Endothelial cell of umbilical vein (primary cell): ENCODE measurements at regions not wholly inside any gene's neighbourhood (a gene's known extent, or its start where the extent isn't known, plus 50 kb on each side); places are given as distances from the start of the nearest gene placed in this dataset.

ENCODE experiments used
- BruUV-seq: library from RNA; stranded (reverse); fragments of 400-500 nt; replicated peaks from 2 replicates; lab custom pipeline; 2021; lab: Mats Ljungman, UMichigan
- CTCF ChIA-PET: fragments of 300-600, 350-600 bp; sonication (Branson Sonifier 250); formaldehyde crosslinking; loops from one replicate; lab custom pipeline; 2021; ENCODE audit warnings: antibody characterized with exemption, inconsistent platforms; lab: Charles Lee
- POLR2A ChIA-PET: fragments of 300-600, 350-600 bp; sonication (Branson Sonifier 250); formaldehyde crosslinking; loops from one replicate; lab custom pipeline; 2021; ENCODE audit warnings: antibody characterized with exemption, inconsistent platforms; lab: Charles Lee
- DNase-seq: peaks from one replicate; pipeline ENCODE4 v3.0.0-alpha.2; 2011; ENCODE audit warnings: low read depth, low spot score
- FAIRE-seq: peaks from 2 replicates; lab custom pipeline; 2011; peaks lifted over from hg19 to GRCh38; lab: Jason Lieb, UNC
- H2AFZ ChIP-seq: 2 replicates; pipeline ENCODE4 v1.6.0; 2012; ENCODE audit warnings: low read depth, low read length, control low read depth, inconsistent platforms
- H3K27ac ChIP-seq: 2 replicates; pipeline ENCODE4 v1.5.1; 2011; ENCODE audit warnings: low read depth, mild to moderate bottlenecking, control low read depth, low read length, moderate library complexity; ENCODE audit not compliant: insufficient read depth
- H3K27me3 ChIP-seq, 2 experiments: 2 replicates each; pipeline versions ENCODE4 v1.6.0 to v1.6.1; 2011; ENCODE audit warnings: low read length in 2 of 2, mixed read lengths in 1 of 2; ENCODE audit not compliant: control insufficient read depth in 2 of 2, insufficient read depth in 2 of 2
- H3K36me3 ChIP-seq, 2 experiments: 2 replicates in 1 of 2; 3 replicates in 1 of 2; pipeline ENCODE4 v1.5.1; 2011; ENCODE audit warnings: low read length in 2 of 2, mild to moderate bottlenecking in 1 of 2, moderate library complexity in 1 of 2; ENCODE audit not compliant: control insufficient read depth in 2 of 2, insufficient read depth in 2 of 2; ENCODE audit errors: extremely low read depth in 1 of 2
- H3K4me1 ChIP-seq: 3 replicates; pipeline ENCODE4 v1.5.1; 2011; ENCODE audit warnings: mild to moderate bottlenecking, low read length; ENCODE audit not compliant: control insufficient read depth, insufficient read depth; ENCODE audit errors: extremely low read depth
- H3K4me2 ChIP-seq: 2 replicates; pipeline ENCODE4 v1.6.1; 2011; ENCODE audit warnings: low read length, control low read depth, mixed read lengths; ENCODE audit not compliant: insufficient read depth
- H3K4me3 ChIP-seq, 3 experiments: fragments of 200-600 bp in 1 of 3; sonication (generic), shearing (Covaris generic) in 1 of 3; replicated peaks in 1 of 3; 2 replicates each; pipeline ENCODE4 v1.5.1; 2011 to 2016; ENCODE audit warnings: control low read depth in 3 of 3, low read length in 3 of 3, mild to moderate bottlenecking in 2 of 3, inconsistent platforms in 1 of 3, low read depth in 1 of 3, moderate library complexity in 1 of 3; ENCODE audit not compliant: insufficient read depth in 1 of 3
- H3K79me2 ChIP-seq: 2 replicates; pipeline ENCODE4 v1.6.0; 2012; ENCODE audit warnings: low read length, inconsistent platforms; ENCODE audit not compliant: control insufficient read depth, insufficient read depth
- H3K9ac ChIP-seq: replicated peaks from 2 replicates; pipeline ENCODE3; 2011; ENCODE audit warnings: low read length, control low read depth; ENCODE audit not compliant: insufficient read depth; ENCODE audit errors: extremely low read depth
- H3K9me1 ChIP-seq: replicated peaks from 3 replicates; pipeline ENCODE4 v1.6.0; 2011; ENCODE audit warnings: mild to moderate bottlenecking, low read length; ENCODE audit not compliant: control insufficient read depth, insufficient read depth; ENCODE audit errors: extremely low read depth
- H3K9me3 ChIP-seq: replicated peaks from 2 replicates; pipeline ENCODE4 v1.5.1; 2012; ENCODE audit warnings: low read length, inconsistent platforms; ENCODE audit not compliant: control insufficient read depth, insufficient read depth
- H4K20me1 ChIP-seq: replicated peaks from 2 replicates; pipeline ENCODE3; 2011; ENCODE audit warnings: mild to moderate bottlenecking, low read length; ENCODE audit not compliant: control insufficient read depth, insufficient read depth; ENCODE audit errors: extremely low read depth
- CTCF ChIP-seq, 2 donors: IDR thresholded peaks; 1 replicate in 1 of 2; 2 replicates in 1 of 2; pipeline ENCODE4 v1.5.1; 2011; ENCODE audit warnings: low read length in 2 of 2, mild to moderate bottlenecking in 2 of 2, moderate library complexity in 2 of 2, control low read depth in 1 of 2, inconsistent platforms in 1 of 2, low read depth in 1 of 2; ENCODE audit not compliant: insufficient read depth in 1 of 2; ENCODE audit errors: extremely low read depth in 1 of 2
- EZH2 ChIP-seq: IDR thresholded peaks from 2 replicates; pipeline ENCODE4 v1.6.1; 2012; ENCODE audit warnings: borderline replicate concordance, low read depth, mild to moderate bottlenecking, moderate library complexity, low read length, inconsistent platforms; ENCODE audit not compliant: severe bottlenecking
- FOS ChIP-seq: IDR thresholded peaks from 2 replicates; pipeline ENCODE4 v1.6.1; 2011; ENCODE audit warnings: mild to moderate bottlenecking, low read length, moderate library complexity, borderline replicate concordance; ENCODE audit not compliant: insufficient read depth
- JUN ChIP-seq: IDR thresholded peaks from 2 replicates; pipeline ENCODE4 v1.6.1; 2011; ENCODE audit warnings: borderline replicate concordance, low read depth; ENCODE audit not compliant: insufficient read length, insufficient read depth
- MAX ChIP-seq: IDR thresholded peaks from 2 replicates; pipeline ENCODE4 v1.6.1; 2011; ENCODE audit not compliant: insufficient read depth, insufficient read length
- POLR2A ChIP-seq: IDR thresholded peaks from 2 replicates; pipeline ENCODE4 v1.6.1; 2012; ENCODE audit warnings: low read depth, mild to moderate bottlenecking, control low read depth, low read length
- POLR2AphosphoS5 ChIP-seq: IDR thresholded peaks from 2 replicates; pipeline ENCODE4 v1.6.1; 2012; ENCODE audit warnings: low read depth, mild to moderate bottlenecking, control low read depth, low read length, moderate library complexity; ENCODE audit not compliant: insufficient read depth
- dilution Hi-C: fragments of 300-500 bp; cut with MboI; formaldehyde crosslinking; loops from one replicate; pipeline ENCODE4 v1.15.0; 2019; ENCODE audit warnings: low sequenced_read_pairs; ENCODE audit not compliant: extremely low pct_ligation_motif_present
- intact Hi-C: fragments of 100-400 bp; cut with micrococcal nuclease; formaldehyde crosslinking; loops from one replicate; pipeline ENCODE4 v1.10.0; 2022

GRCh38 chr13:104181526-104182231 lies 1115.5 kb upstream of the SLC10A2 start:
- no peak overlapping the region for H3K4me2 ChIP-seq
- no peak overlapping the region for H3K9ac ChIP-seq
- H3K9me1 ChIP-seq, result no peaks in the 10 kb centered on the region
- BruUV-seq, result no TSS peak
- no peaks in the 10 kb centered on the region for H3K9me3 ChIP-seq
- no peaks in the 10 kb centered on the region for H4K20me1 ChIP-seq
- POLR2A ChIA-PET, result no interaction called here
- no peak for FAIRE-seq
- H3K36me3 ChIP-seq, result no peaks in the 10 kb centered on the region
- CTCF ChIA-PET, result no interaction called here
- no peaks in the 10 kb centered on the region for H3K79me2 ChIP-seq
- TF ChIP-seq EZH2, result no peak
- TF ChIP-seq JUN, result no peak
- no peak for TF ChIP-seq CTCF (IDR thresholded peaks at IDR 0.05; ENCODE audit: extremely low read depth in 1 of 2, insufficient read depth in 1 of 2, low read depth in 1 of 2, low read length in 2 of 2)
- no peak for TF ChIP-seq POLR2A
- no peak for TF ChIP-seq MAX
- TF ChIP-seq POLR2AphosphoS5, result no peak
- TF ChIP-seq FOS, result no peak
- H2AFZ ChIP-seq, result no peak overlapping the region
- dilution Hi-C loops (no loop called here), intact Hi-C loops (no loop called here)
- no peak overlapping the region for H3K27ac ChIP-seq
- no peak for DNase-seq
- no peaks in the 10 kb centered on the region for H3K4me1 ChIP-seq
- H3K27me3 ChIP-seq, result no peaks in the 10 kb centered on the region
- H3K4me3 ChIP-seq, result no peak overlapping the region
